ENCODE measurements at regions not wholly inside any gene's neighbourhood (a gene's known extent, or its start where the extent isn't known, plus 50 kb on each side); places are given as distances from the start of the nearest gene placed in this dataset.

DNA sequence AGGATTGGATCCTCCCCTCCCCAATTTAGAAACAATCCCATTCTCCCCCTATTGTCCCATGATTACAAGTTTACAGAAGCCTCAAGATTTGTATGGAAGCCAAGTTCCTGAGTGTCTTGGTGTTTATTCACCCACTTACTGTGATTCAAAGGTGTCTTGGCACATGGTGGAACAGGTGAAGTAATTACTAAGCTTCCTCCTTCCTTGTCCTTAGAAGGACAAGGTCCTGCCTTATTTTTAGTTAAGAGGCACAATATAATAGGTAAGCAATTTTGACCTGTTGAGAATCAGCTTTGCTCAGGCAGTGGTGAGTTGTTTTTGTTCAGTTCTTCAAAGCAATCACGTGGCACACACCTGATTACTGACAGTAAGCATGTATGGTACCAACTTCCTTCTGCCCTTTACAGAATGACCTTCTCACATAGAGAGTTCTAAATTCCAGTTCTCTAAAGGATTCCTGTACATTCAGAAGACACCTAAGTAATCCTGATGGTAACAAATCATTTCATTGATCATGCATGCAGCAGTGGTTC lies 60.7 kb upstream of the SLC13A1 start:
- H3K9ac ChIP-seq (ENCODE audit: insufficient read depth, low read length), result no peak overlapping the region

DNA sequence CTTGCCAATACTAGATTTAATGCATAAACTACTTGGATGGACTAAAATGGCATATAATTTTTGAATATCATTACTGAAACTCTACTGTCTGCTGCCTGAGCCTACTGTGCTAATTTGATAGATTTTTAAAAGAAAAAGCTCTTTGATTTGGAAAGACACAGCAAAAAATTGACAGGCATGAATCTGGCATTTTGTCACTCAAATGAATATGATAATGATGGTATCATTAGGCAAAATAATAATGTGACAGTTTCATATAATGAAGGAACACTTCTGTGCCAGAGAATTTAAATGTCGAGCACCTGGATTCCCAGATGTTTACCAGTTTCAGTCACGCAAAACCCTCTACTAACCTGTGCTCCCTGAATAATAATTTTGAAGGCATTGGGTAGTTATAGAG lies 60.0 kb upstream of the SLC13A1 start:
- Histone ChIP-seq H3K4me3 (replicated peaks in 1 of 4; ENCODE audit: control extremely low read depth in 1 of 4, insufficient read depth in 1 of 4, low read depth in 3 of 4, low read length in 4 of 4) (no peak overlapping the region), H3K79me2 (ENCODE audit: control insufficient read depth, insufficient read depth, low read length) (no peaks in the 10 kb centered on the region), H3K4me1 (ENCODE audit: control insufficient read depth, extremely low read depth, insufficient read depth, low read length) (no peaks in the 10 kb centered on the region), H3K4me2 (ENCODE audit: extremely low read depth, insufficient read depth, low read length) (no peak overlapping the region), H3K27me3 (ENCODE audit: control insufficient read depth, insufficient read depth, low read length) (no peaks in the 10 kb centered on the region), H3K9ac (ENCODE audit: insufficient read depth, low read length) (no peak overlapping the region), H2AFZ (ENCODE audit: low read length) (no peak overlapping the region), H4K20me1 (ENCODE audit: control insufficient read depth, extremely low read depth, insufficient read depth, low read length) (no peaks in the 10 kb centered on the region), H3K9me3 (ENCODE audit: control insufficient read depth, insufficient read depth, low read depth, low read length) (no peaks in the 10 kb centered on the region), H3K36me3 (ENCODE audit: control insufficient read depth, insufficient read depth, low read length) (no peaks in the 10 kb centered on the region), H3K27ac (ENCODE audit: insufficient read depth, low read length) (no peak overlapping the region)
- DNase-seq (ENCODE audit: low read depth in 2 of 2), result no peak
- TF ChIP-seq, protein P1, sequence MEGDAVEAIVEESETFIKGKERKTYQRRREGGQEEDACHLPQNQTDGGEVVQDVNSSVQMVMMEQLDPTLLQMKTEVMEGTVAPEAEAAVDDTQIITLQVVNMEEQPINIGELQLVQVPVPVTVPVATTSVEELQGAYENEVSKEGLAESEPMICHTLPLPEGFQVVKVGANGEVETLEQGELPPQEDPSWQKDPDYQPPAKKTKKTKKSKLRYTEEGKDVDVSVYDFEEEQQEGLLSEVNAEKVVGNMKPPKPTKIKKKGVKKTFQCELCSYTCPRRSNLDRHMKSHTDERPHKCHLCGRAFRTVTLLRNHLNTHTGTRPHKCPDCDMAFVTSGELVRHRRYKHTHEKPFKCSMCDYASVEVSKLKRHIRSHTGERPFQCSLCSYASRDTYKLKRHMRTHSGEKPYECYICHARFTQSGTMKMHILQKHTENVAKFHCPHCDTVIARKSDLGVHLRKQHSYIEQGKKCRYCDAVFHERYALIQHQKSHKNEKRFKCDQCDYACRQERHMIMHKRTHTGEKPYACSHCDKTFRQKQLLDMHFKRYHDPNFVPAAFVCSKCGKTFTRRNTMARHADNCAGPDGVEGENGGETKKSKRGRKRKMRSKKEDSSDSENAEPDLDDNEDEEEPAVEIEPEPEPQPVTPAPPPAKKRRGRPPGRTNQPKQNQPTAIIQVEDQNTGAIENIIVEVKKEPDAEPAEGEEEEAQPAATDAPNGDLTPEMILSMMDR (conservative IDR thresholded peaks at IDR 0.05 in 1 of 2, IDR thresholded peaks at IDR 0.05 in 1 of 2; ENCODE audit: low read depth in 1 of 2, low read length in 2 of 2), result no peak
- TF ChIP-seq EZH2 (IDR thresholded peaks at IDR 0.05; ENCODE audit: low read length, missing control alignments), result no peak

More for the DNA sequence above, 60.7 kb upstream of the SLC13A1 start:
- TF ChIP-seq EZH2 (IDR thresholded peaks at IDR 0.05; ENCODE audit: low read length, missing control alignments), result no peak
- TF ChIP-seq, protein P1 (conservative IDR thresholded peaks at IDR 0.05 in 1 of 2, IDR thresholded peaks at IDR 0.05 in 1 of 2; ENCODE audit: low read depth in 1 of 2, low read length in 2 of 2), result no peak
- Histone ChIP-seq H3K79me2 (ENCODE audit: control insufficient read depth, insufficient read depth, low read length) (no peaks in the 10 kb centered on the region), H3K27ac (ENCODE audit: insufficient read depth, low read length) (no peak overlapping the region), H3K9me3 (ENCODE audit: control insufficient read depth, insufficient read depth, low read depth, low read length) (no peaks in the 10 kb centered on the region), H3K36me3 (ENCODE audit: control insufficient read depth, insufficient read depth, low read length) (no peaks in the 10 kb centered on the region), H3K4me1 (ENCODE audit: control insufficient read depth, extremely low read depth, insufficient read depth, low read length) (no peaks in the 10 kb centered on the region), H3K4me2 (ENCODE audit: extremely low read depth, insufficient read depth, low read length) (no peak overlapping the region), H2AFZ (ENCODE audit: low read length) (no peak overlapping the region), H3K4me3 (replicated peaks in 1 of 4; ENCODE audit: control extremely low read depth in 1 of 4, insufficient read depth in 1 of 4, low read depth in 3 of 4, low read length in 4 of 4) (no peak overlapping the region), H3K27me3 (ENCODE audit: control insufficient read depth, insufficient read depth, low read length) (no peaks in the 10 kb centered on the region), H4K20me1 (ENCODE audit: control insufficient read depth, extremely low read depth, insufficient read depth, low read length) (no peaks in the 10 kb centered on the region)
- no peak for DNase-seq (ENCODE audit: low read depth in 2 of 2)

All from fibroblast of lung (primary cell).